Cardiac muscle cell (in vitro differentiated cells and primary cell): ENCODE measurements at regions not wholly inside any gene's neighbourhood (a gene's known extent, or its start where the extent isn't known, plus 50 kb on each side); places are given as distances from the start of the nearest gene placed in this dataset.
A peak's percentile ranks its signal among the peaks of the same experiment; 100 is the strongest.

Experiments used
- DNase-seq, 2 donors: peaks; one replicate each; pipeline versions ENCODE4 v3.0.0 to v3.0.0-alpha.2; 2010 to 2017; ENCODE audit warnings: low read depth in 1 of 2, low spot score in 1 of 2
- H3K27ac ChIP-seq: fragments of 200-600 bp; sonication (generic); 2 replicates; pipeline ENCODE4 v1.5.1; 2016
- H3K27me3 ChIP-seq: fragments of 200-600 bp; sonication (generic); 2 replicates; pipeline ENCODE4 v1.6.0; 2016; ENCODE audit warnings: control low read depth
- H3K36me3 ChIP-seq: fragments of 200-600 bp; sonication (generic); 2 replicates; pipeline ENCODE4 v1.5.1; 2016; ENCODE audit warnings: control low read depth
- H3K4me1 ChIP-seq: fragments of 200-600 bp; sonication (generic); 2 replicates; pipeline ENCODE4 v1.8.1; 2017; ENCODE audit warnings: low read depth, mild to moderate bottlenecking, mixed run types
- H3K4me3 ChIP-seq: fragments of 200-600 bp; sonication (generic); 2 replicates; pipeline ENCODE4 v1.5.1; 2016; ENCODE audit warnings: mild to moderate bottlenecking
- H3K9me3 ChIP-seq: fragments of 200-600 bp; sonication (generic); 2 replicates; pipeline ENCODE4 v1.5.1; 2017; ENCODE audit warnings: low read depth, mild to moderate bottlenecking, control low read depth
- TF ChIP-seq, protein P1 (sequence below): IDR thresholded peaks from 2 replicates; pipeline ENCODE4 v1.5.1; 2012; ENCODE audit warnings: low read depth, mild to moderate bottlenecking, low read length

DNA sequence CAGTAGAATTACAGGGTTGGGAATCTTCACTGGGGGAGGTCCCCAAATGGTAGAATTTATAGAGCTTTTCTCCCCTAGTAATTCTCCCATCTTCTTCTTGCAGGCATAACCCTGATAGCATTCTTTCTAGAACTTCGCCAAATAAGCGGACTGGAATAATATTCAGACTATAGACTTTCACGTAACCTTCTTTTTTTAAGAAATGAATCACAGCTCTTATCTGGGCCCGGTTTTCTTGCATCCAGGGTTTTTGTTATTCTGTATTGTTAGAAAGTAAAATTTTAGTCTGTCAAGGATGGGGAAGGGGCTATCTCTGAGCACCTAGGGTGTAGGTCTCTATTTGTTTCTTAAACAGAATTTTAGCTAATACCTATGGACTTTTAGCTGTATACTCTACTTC, 476.8 kb upstream of the CITED2 start:
- Histone ChIP-seq H3K9me3 (no peaks in the 10 kb centered on the region), H3K4me1 (peaks cover 18% of the 10 kb centered on the region), H3K27ac (no peak overlapping the region), H3K27me3 (no peaks in the 10 kb centered on the region), H3K36me3 (no peaks in the 10 kb centered on the region), H3K4me3 (no peak overlapping the region)
- no peak for DNase-seq
- TF ChIP-seq, protein P1, sequence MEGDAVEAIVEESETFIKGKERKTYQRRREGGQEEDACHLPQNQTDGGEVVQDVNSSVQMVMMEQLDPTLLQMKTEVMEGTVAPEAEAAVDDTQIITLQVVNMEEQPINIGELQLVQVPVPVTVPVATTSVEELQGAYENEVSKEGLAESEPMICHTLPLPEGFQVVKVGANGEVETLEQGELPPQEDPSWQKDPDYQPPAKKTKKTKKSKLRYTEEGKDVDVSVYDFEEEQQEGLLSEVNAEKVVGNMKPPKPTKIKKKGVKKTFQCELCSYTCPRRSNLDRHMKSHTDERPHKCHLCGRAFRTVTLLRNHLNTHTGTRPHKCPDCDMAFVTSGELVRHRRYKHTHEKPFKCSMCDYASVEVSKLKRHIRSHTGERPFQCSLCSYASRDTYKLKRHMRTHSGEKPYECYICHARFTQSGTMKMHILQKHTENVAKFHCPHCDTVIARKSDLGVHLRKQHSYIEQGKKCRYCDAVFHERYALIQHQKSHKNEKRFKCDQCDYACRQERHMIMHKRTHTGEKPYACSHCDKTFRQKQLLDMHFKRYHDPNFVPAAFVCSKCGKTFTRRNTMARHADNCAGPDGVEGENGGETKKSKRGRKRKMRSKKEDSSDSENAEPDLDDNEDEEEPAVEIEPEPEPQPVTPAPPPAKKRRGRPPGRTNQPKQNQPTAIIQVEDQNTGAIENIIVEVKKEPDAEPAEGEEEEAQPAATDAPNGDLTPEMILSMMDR: no peak

DNA sequence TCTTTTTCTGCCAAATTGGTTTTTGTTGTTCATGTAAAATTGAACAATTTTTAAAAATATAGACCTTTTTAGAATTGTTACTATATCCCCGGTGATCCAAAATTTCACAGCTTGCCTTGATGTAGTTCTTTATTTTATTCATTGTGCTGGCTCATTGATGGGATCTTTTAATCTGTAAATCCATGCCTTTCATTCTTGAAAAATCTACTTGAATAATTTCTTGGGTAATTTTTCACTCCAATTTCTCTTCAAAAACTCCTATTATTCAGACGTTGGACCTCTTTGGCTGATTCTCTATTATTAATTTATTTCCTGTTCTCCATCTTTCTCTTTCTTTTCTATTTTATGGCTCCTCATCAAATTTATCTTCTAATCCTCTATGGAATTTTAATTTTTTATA, 476.1 kb upstream of the CITED2 start:
- TF ChIP-seq, protein P1: no peak
- no peak overlapping the region for H3K27ac ChIP-seq

DNA sequence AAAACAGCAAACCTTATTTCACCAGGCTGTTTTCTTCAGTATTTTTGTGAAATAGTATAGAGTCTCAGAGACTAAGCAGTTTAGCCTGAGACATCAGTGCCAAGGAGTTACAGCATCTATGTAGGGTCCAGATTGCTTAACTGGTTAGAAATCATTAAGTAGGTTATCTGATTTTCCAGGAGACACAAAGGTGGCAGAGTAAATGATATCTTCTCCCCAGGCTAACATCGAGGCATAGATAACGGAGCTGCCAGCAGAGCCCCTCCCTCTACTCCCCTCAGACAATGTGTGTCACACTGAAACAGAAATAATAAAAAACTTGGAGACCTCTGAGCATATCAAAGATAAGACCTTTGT, 473.0 kb upstream of the CITED2 start:
- Histone ChIP-seq H3K27me3 (no peaks in the 10 kb centered on the region), H3K27ac (no peak overlapping the region), H3K4me3 (no peak overlapping the region), H3K4me1 (peaks cover 6% of the 10 kb centered on the region), H3K9me3 (no peaks in the 10 kb centered on the region), H3K36me3 (no peaks in the 10 kb centered on the region)
- TF ChIP-seq, protein P1: no peak
- no peak for DNase-seq

More for the DNA sequence above, 476.1 kb upstream of the CITED2 start:
- H3K36me3 ChIP-seq: no peaks in the 10 kb centered on the region
- H3K4me3 ChIP-seq: no peak overlapping the region
- H3K27me3 ChIP-seq: no peaks in the 10 kb centered on the region
- H3K4me1 ChIP-seq: peaks cover 16% of the 10 kb centered on the region
- no peaks in the 10 kb centered on the region for H3K9me3 ChIP-seq
- DNase-seq: no peak

DNA sequence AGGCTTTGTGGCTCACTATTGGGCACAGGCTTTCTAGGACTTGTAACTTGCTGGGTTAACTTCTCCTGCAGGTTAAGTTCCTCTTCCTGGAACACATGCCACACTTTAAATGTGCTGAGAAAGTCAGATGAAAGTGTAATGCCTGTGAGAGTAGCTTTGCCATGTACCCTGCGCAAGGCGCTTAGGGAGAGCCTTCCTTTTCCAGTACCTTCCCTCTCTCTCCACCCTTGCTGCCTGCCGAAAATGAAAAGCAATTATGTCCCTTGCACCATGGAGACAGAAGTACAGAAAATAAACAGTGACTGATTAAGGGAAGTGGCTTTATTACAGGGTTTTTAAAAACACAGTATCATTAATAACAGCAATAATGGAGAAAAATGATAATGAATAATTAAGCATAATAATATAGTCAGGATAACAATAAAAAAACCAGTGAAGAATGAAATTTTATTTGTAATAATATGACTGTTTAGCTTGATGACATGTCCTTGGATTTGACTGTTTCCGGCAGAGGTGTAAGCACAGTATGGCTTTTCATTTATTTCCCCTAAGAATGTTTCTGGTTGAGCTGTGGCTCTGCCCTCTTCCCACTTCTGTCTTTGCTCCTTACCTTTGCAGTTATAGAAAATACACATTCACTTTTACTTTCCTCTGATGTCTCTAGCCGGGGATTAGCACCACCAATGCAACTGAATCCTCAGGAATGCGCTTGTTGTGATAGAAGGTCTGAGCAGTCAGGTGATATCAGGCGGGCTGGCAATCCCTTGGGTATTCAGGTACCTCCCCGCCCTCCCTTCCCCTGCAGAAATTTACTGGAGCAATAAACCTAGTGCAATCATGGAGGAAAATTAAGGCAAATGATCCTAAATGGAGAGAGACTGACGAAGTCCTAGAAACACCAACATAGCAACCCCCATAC, 472.3 kb upstream of the CITED2 start:
- Histone ChIP-seq H3K27ac (no peak overlapping the region), H3K4me1 (peaks cover 6% of the 10 kb centered on the region), H3K4me3 (no peak overlapping the region), H3K9me3 (no peaks in the 10 kb centered on the region), H3K36me3 (no peaks in the 10 kb centered on the region), H3K27me3 (no peaks in the 10 kb centered on the region)
- DNase-seq: peak in 1 of 2 donors; percentile 17
- TF ChIP-seq, protein P1: no peak

DNA sequence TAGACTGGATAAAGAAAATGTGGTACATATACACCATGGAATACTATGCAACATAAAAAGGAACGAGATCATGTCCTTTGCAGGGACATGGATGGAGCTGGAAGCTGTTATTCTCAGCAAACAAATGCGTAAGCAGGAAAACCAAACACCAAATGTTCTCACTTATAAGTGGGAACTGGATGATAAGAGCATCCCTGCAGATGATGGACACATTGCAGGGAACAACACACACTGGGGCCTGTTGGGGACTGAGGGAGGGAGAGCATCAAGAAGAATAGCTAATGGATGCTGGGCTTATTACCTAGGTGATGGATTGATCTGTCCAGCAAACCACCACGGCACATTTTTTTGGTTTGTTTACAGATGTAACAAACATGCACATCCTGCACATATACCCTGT, 470.5 kb upstream of the CITED2 start:
- Histone ChIP-seq H3K36me3 (no peaks in the 10 kb centered on the region), H3K4me3 (no peak overlapping the region), H3K27me3 (no peaks in the 10 kb centered on the region), H3K9me3 (no peaks in the 10 kb centered on the region), H3K27ac (no peak overlapping the region), H3K4me1 (peaks cover 6% of the 10 kb centered on the region)
- TF ChIP-seq, protein P1: no peak
- no peak for DNase-seq
